ENCODE measurements at regions not wholly inside any gene's neighbourhood (a gene's known extent, or its start where the extent isn't known, plus 50 kb on each side); places are given as distances from the start of the nearest gene placed in this dataset.

- no peaks in the 10 kb centered on the region for H3K36me3 Mint-ChIP-seq (ENCODE audit: low read depth, unreplicated experiment)
- Histone ChIP-seq H2AFZ (ENCODE audit: low read depth, low read length) (no peak overlapping the region), H3K4me1 (ENCODE audit: insufficient read depth, low read length) (no peaks in the 10 kb centered on the region), H3K27ac (ENCODE audit: low read depth, low read length) (no peak overlapping the region), H3K4me2 (ENCODE audit: low read length) (no peak overlapping the region), H3K27me3 (ENCODE audit: insufficient read depth, low read length) (no peaks in the 10 kb centered on the region), H3K9me3 (ENCODE audit: insufficient read depth, low read depth, low read length) (no peaks in the 10 kb centered on the region), H3K79me2 (ENCODE audit: insufficient read depth, low read length) (no peaks in the 10 kb centered on the region), H3K9ac (ENCODE audit: low read length) (no peak overlapping the region), H3K36me3 (ENCODE audit: insufficient read depth, low read length) (no peaks in the 10 kb centered on the region), H3K4me3 (ENCODE audit: insufficient read depth, low read depth, low read length) (no peak overlapping the region), H4K20me1 (ENCODE audit: insufficient read depth, low read length) (no peaks in the 10 kb centered on the region)
- TF ChIP-seq EZH2 (IDR thresholded peaks at IDR 0.05; ENCODE audit: insufficient read depth, low read length) (no peak), CTCF (IDR thresholded peaks at IDR 0.05; ENCODE audit: insufficient read depth, low read depth, low read length) (no peak)
- H3K4me1 Mint-ChIP-seq (ENCODE audit: low read depth, unreplicated experiment) = no peaks in the 10 kb centered on the region
- FAIRE-seq = no peak
- H3K27me3 Mint-ChIP-seq (ENCODE audit: low read depth, unreplicated experiment) = no peaks in the 10 kb centered on the region
- H3K27ac Mint-ChIP-seq (ENCODE audit: unreplicated experiment) = no peak overlapping the region
- H3K4me3 Mint-ChIP-seq (ENCODE audit: unreplicated experiment) = no peak overlapping the region
- DNase-seq (ENCODE audit: low read depth) = no peak
- no peaks in the 10 kb centered on the region for H3K9me3 Mint-ChIP-seq (ENCODE audit: unreplicated experiment)
These were observed 553.9 kb downstream of the ADCYAP1 start for GRCh38 chr18:1458547-1458946.

GRCh38 chr18:1463981-1464380 is 559.3 kb downstream of the ADCYAP1 start:
- Mint-ChIP-seq H3K27ac (ENCODE audit: unreplicated experiment) (no peak overlapping the region), H3K36me3 (ENCODE audit: low read depth, unreplicated experiment) (no peaks in the 10 kb centered on the region), H3K9me3 (ENCODE audit: unreplicated experiment) (no peaks in the 10 kb centered on the region), H3K4me3 (ENCODE audit: unreplicated experiment) (no peak overlapping the region), H3K4me1 (ENCODE audit: low read depth, unreplicated experiment) (no peaks in the 10 kb centered on the region), H3K27me3 (ENCODE audit: low read depth, unreplicated experiment) (peaks cover 2% of the 10 kb centered on the region)
- Histone ChIP-seq H3K27ac (ENCODE audit: low read depth, low read length) (no peak overlapping the region), H2AFZ (ENCODE audit: low read depth, low read length) (no peak overlapping the region), H3K9ac (ENCODE audit: low read length) (no peak overlapping the region), H3K27me3 (ENCODE audit: insufficient read depth, low read length) (no peaks in the 10 kb centered on the region), H3K9me3 (ENCODE audit: insufficient read depth, low read depth, low read length) (no peaks in the 10 kb centered on the region), H3K36me3 (ENCODE audit: insufficient read depth, low read length) (no peaks in the 10 kb centered on the region), H4K20me1 (ENCODE audit: insufficient read depth, low read length) (no peaks in the 10 kb centered on the region), H3K79me2 (ENCODE audit: insufficient read depth, low read length) (no peaks in the 10 kb centered on the region), H3K4me2 (ENCODE audit: low read length) (no peak overlapping the region), H3K4me1 (ENCODE audit: insufficient read depth, low read length) (no peaks in the 10 kb centered on the region), H3K4me3 (ENCODE audit: insufficient read depth, low read depth, low read length) (no peak overlapping the region)
- no peak for FAIRE-seq
- no peak for DNase-seq (ENCODE audit: low read depth)
- TF ChIP-seq EZH2 (IDR thresholded peaks at IDR 0.05; ENCODE audit: insufficient read depth, low read length) = no peak
- TF ChIP-seq CTCF (IDR thresholded peaks at IDR 0.05; ENCODE audit: insufficient read depth, low read depth, low read length) = no peak

- Histone ChIP-seq H2AFZ (ENCODE audit: low read depth, low read length) (no peak overlapping the region), H3K79me2 (ENCODE audit: insufficient read depth, low read length) (no peaks in the 10 kb centered on the region), H3K9ac (ENCODE audit: low read length) (no peak overlapping the region), H3K4me3 (ENCODE audit: insufficient read depth, low read depth, low read length) (no peak overlapping the region), H3K36me3 (ENCODE audit: insufficient read depth, low read length) (no peaks in the 10 kb centered on the region), H4K20me1 (ENCODE audit: insufficient read depth, low read length) (no peaks in the 10 kb centered on the region), H3K4me1 (ENCODE audit: insufficient read depth, low read length) (no peaks in the 10 kb centered on the region), H3K9me3 (ENCODE audit: insufficient read depth, low read depth, low read length) (no peaks in the 10 kb centered on the region), H3K27ac (ENCODE audit: low read depth, low read length) (no peak overlapping the region), H3K27me3 (ENCODE audit: insufficient read depth, low read length) (no peaks in the 10 kb centered on the region), H3K4me2 (ENCODE audit: low read length) (no peak overlapping the region)
- no peak for TF ChIP-seq CTCF (IDR thresholded peaks at IDR 0.05; ENCODE audit: insufficient read depth, low read depth, low read length)
- no peak for TF ChIP-seq EZH2 (IDR thresholded peaks at IDR 0.05; ENCODE audit: insufficient read depth, low read length)
- H3K4me1 Mint-ChIP-seq (ENCODE audit: low read depth, unreplicated experiment) = no peaks in the 10 kb centered on the region
- H3K4me3 Mint-ChIP-seq (ENCODE audit: unreplicated experiment) = no peak overlapping the region
- DNase-seq (ENCODE audit: low read depth) (no peak), FAIRE-seq (no peak)
- H3K27ac Mint-ChIP-seq (ENCODE audit: unreplicated experiment) = no peak overlapping the region
- no peaks in the 10 kb centered on the region for H3K36me3 Mint-ChIP-seq (ENCODE audit: low read depth, unreplicated experiment)
- peaks cover 2% of the 10 kb centered on the region for H3K27me3 Mint-ChIP-seq (ENCODE audit: low read depth, unreplicated experiment)
- no peaks in the 10 kb centered on the region for H3K9me3 Mint-ChIP-seq (ENCODE audit: unreplicated experiment)
These were observed 560.0 kb downstream of the ADCYAP1 start for GRCh38 chr18:1464444-1465217.

Measured in astrocyte (in vitro differentiated cells and primary cell).